CD4-positive, alpha-beta T cell (primary cell): ENCODE measurements at regions not wholly inside any gene's neighbourhood (a gene's known extent, or its start where the extent isn't known, plus 50 kb on each side); places are given as distances from the start of the nearest gene placed in this dataset.

ENCODE experiments used
- ATAC-seq: fragments of 200-7000 bp; cut with Tn5 transposase; one replicate; pipeline ENCODE4 v1.10.0; 2022; ENCODE audit warnings: mild to moderate bottlenecking; ENCODE audit not compliant: poor library complexity
- CTCF ChIA-PET: fragments of 350-600 bp; sonication (Branson Sonifier 250); formaldehyde crosslinking; loops from one replicate; lab custom pipeline; 2021; ENCODE audit warnings: antibody characterized with exemption, inconsistent platforms; lab: Charles Lee
- POLR2A ChIA-PET: fragments of 350-600 bp; sonication (Branson Sonifier 250); formaldehyde crosslinking; loops from one replicate; lab custom pipeline; 2021; ENCODE audit warnings: antibody characterized with exemption, inconsistent platforms; lab: Charles Lee
- DNase-seq, 14 experiments: peaks; one replicate each; pipeline ENCODE4 v3.0.0-alpha.2; 2013 to 2020; ENCODE audit warnings: mixed read lengths in 2 of 14
- H3K27ac ChIP-seq, 2 donors: one replicate each; pipeline versions ENCODE4 v1.5.1 to v1.7.0; 2013; ENCODE audit warnings: low read length in 2 of 2, low read depth in 1 of 2, mild to moderate bottlenecking in 1 of 2
- H3K27me3 ChIP-seq, 2 experiments: 1 replicate in 1 of 2; 2 replicates in 1 of 2; pipeline versions ENCODE4 v1.6.1 to v1.7.0; 2013; ENCODE audit warnings: low read length in 2 of 2, control low read depth in 1 of 2, mild to moderate bottlenecking in 1 of 2, moderate library complexity in 1 of 2; ENCODE audit not compliant: insufficient read depth in 2 of 2, control insufficient read depth in 1 of 2
- H3K36me3 ChIP-seq: one replicate; pipeline ENCODE4 v1.6.1; 2013; ENCODE audit warnings: low read length, control low read depth; ENCODE audit not compliant: insufficient read depth
- H3K4me1 ChIP-seq: one replicate; pipeline ENCODE4 v1.6.1; 2013; ENCODE audit warnings: low read length, control low read depth; ENCODE audit not compliant: insufficient read depth
- H3K4me3 ChIP-seq: one replicate; pipeline ENCODE4 v1.5.1; 2013; ENCODE audit warnings: mild to moderate bottlenecking, low read length, moderate library complexity
- H3K9me3 ChIP-seq, 2 experiments: 1 replicate in 1 of 2; 2 replicates in 1 of 2; pipeline versions ENCODE4 v1.6.1 to v1.7.0; 2013; ENCODE audit warnings: low read length in 2 of 2, mild to moderate bottlenecking in 2 of 2, control low read depth in 1 of 2, moderate library complexity in 1 of 2; ENCODE audit not compliant: control insufficient read depth in 1 of 2, insufficient read depth in 1 of 2
- H3K27ac Mint-ChIP-seq: one replicate; pipeline ENCODE4 v1.8.0; 2020; ENCODE audit warnings: mixed read lengths
- H3K27me3 Mint-ChIP-seq: one replicate; pipeline ENCODE4 v1.8.0; 2021; ENCODE audit warnings: mixed read lengths
- H3K36me3 Mint-ChIP-seq: one replicate; pipeline ENCODE4 v1.8.0; 2021; ENCODE audit warnings: low read depth, mixed read lengths
- H3K4me1 Mint-ChIP-seq: one replicate; pipeline ENCODE4 v1.8.0; 2021; ENCODE audit warnings: low read depth, mixed read lengths
- H3K4me3 Mint-ChIP-seq: one replicate; pipeline ENCODE4 v1.8.0; 2020; ENCODE audit warnings: mild to moderate bottlenecking, mixed read lengths
- H3K9me3 Mint-ChIP-seq: one replicate; pipeline ENCODE4 v1.8.0; 2020; ENCODE audit warnings: mixed read lengths
- intact Hi-C, 2 experiments: fragments of 100-400 bp; cut with DNase I in 1 of 2; cut with micrococcal nuclease in 1 of 2; formaldehyde crosslinking; loops; one replicate each; pipeline versions ENCODE4 v1.15.1 to v1.9.0; 2023 to 2025; cut with DNase I, micrococcal nuclease
- TF ChIP-seq, protein P1 (sequence below): fragments of 200-600 bp; IDR thresholded peaks from one replicate; pipeline ENCODE4 v1.8.0; 2022; ENCODE audit warnings: antibody characterized with exemption, mild to moderate bottlenecking

DNA sequence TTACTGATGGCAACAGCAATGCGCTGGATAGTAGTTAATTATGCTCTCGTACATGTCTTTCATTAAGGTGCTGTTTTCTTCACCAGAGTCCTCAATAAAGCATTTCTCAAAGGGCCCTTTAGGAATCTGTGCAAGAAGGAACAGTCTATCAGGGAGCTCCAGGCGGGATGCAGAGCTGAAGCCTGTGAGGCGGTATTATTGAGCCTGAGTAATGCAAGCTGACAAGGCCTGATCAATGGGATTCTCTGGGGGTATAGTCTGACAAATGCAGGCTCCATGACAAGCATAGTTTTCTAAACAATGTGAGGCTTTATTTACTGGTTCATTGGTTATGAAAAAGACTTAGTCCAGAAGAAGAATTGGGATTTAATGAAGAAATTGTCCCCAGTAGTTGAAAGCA is 530.9 kb upstream of the CBLB start:
- Histone ChIP-seq H3K27ac (no peak overlapping the region), H3K4me1 (no peaks in the 10 kb centered on the region), H3K36me3 (no peaks in the 10 kb centered on the region), H3K4me3 (no peak overlapping the region), H3K9me3 (no peaks in the 10 kb centered on the region), H3K27me3 (no peaks in the 10 kb centered on the region)
- TF ChIP-seq, protein P1, sequence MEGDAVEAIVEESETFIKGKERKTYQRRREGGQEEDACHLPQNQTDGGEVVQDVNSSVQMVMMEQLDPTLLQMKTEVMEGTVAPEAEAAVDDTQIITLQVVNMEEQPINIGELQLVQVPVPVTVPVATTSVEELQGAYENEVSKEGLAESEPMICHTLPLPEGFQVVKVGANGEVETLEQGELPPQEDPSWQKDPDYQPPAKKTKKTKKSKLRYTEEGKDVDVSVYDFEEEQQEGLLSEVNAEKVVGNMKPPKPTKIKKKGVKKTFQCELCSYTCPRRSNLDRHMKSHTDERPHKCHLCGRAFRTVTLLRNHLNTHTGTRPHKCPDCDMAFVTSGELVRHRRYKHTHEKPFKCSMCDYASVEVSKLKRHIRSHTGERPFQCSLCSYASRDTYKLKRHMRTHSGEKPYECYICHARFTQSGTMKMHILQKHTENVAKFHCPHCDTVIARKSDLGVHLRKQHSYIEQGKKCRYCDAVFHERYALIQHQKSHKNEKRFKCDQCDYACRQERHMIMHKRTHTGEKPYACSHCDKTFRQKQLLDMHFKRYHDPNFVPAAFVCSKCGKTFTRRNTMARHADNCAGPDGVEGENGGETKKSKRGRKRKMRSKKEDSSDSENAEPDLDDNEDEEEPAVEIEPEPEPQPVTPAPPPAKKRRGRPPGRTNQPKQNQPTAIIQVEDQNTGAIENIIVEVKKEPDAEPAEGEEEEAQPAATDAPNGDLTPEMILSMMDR, result no peak
- no peaks in the 10 kb centered on the region for H3K36me3 Mint-ChIP-seq
- intact Hi-C loops, result no loop called here
- H3K27ac Mint-ChIP-seq, result no peak overlapping the region
- no peak overlapping the region for H3K4me3 Mint-ChIP-seq
- H3K27me3 Mint-ChIP-seq, result no peaks in the 10 kb centered on the region
- H3K9me3 Mint-ChIP-seq, result no peaks in the 10 kb centered on the region
- CTCF ChIA-PET, result interaction anchor here (0.7 to 1.0 kb wide), 2 partner anchors 9 to 11 kb away, joined by 3 read pairs; no protein-coding TSS in a partner anchor
- H3K4me1 Mint-ChIP-seq, result no peaks in the 10 kb centered on the region
- POLR2A ChIA-PET, result no interaction called here
- ATAC-seq (no peak), DNase-seq (no peak)

DNA sequence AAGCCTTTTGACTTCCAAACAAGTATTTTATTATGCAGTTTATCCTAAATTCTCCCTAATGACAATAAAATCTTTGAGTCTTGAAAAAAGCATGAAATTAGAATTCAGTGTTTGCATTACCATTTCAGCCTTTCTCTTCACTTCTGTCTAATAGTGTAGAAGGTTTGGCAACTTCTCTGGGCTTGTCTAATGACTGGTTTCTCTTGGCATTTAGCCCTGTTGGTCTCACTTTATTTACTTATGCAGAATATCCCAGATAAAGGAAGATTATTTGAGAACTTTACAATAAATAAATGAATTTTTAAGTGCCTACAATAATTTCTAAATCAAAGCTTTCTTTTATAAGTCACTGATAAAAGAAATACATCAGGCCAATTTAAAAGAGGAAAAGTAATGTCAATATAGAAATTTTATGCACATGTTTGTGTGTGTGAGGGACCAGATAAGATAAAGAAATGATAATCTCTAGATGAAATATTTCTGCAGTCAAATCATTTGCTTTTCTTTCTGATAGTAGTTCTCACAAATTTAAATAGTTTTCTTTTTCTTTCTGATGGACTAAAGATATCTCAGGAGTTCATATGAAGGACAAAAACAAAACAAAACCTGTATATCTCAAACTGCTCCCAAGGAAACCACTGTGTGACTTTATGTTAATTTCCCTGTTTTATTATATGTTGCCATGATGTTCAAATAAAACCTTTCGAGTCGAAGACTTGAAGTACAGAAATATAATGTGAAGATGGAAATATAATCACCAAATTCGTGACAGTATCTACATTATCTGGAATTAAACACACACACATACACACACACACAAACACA is 533.1 kb upstream of the CBLB start:
- no peaks in the 10 kb centered on the region for H3K4me1 Mint-ChIP-seq
- no peaks in the 10 kb centered on the region for H3K36me3 ChIP-seq
- DNase-seq (no peak), ATAC-seq (no peak)
- H3K9me3 Mint-ChIP-seq, result no peaks in the 10 kb centered on the region
- H3K4me3 ChIP-seq, result no peak overlapping the region
- H3K27ac ChIP-seq, result no peak overlapping the region
- intact Hi-C loops, result no loop called here
- no peaks in the 10 kb centered on the region for H3K4me1 ChIP-seq
- CTCF ChIA-PET, result no interaction called here
- H3K27ac Mint-ChIP-seq, result no peak overlapping the region
- no peaks in the 10 kb centered on the region for H3K36me3 Mint-ChIP-seq
- POLR2A ChIA-PET, result no interaction called here
- H3K9me3 ChIP-seq, result no peaks in the 10 kb centered on the region
- H3K4me3 Mint-ChIP-seq, result no peak overlapping the region
- no peaks in the 10 kb centered on the region for H3K27me3 Mint-ChIP-seq
- H3K27me3 ChIP-seq, result no peaks in the 10 kb centered on the region
- TF ChIP-seq, protein P1, result no peak

DNA sequence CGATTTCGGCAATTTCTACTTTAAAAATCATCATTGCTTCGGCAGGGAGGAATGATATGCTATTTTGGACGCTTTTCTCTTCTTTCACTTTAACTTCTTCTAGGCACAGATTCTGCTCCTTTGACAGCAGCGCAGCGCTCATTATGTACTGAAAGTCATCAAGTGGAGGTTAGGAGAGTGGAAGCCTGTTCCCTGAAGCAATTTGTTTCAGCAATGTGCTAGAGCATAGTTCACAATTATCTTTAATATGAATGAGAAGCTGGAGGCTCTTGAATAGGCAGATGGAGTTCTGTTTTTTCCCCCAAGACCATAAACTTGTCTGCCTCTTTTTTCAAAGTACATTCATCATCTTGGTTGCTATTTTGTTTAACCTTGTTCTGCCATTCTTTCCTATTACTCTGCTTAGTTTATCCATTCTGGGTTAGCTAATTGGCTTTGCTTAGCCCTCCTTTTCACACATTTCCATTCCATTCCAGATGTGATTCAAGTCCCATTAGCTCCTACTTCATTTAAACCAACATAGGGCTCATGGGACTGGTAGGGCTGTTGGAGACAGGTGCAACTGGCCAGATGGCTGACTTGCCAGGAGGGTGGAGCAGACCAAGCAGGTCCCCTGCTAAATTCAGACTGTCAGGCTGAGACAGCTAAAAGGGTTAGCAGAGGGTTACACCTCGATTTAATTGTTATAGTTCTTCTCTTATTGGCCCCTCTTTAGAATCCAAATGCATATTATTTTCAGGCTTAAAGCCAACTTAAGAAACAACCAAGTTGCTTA is 534.7 kb upstream of the CBLB start:
- intact Hi-C loops, result no loop called here
- Histone ChIP-seq H3K9me3 (no peaks in the 10 kb centered on the region), H3K36me3 (no peaks in the 10 kb centered on the region), H3K27me3 (no peaks in the 10 kb centered on the region), H3K4me3 (no peak overlapping the region), H3K4me1 (no peaks in the 10 kb centered on the region), H3K27ac (no peak overlapping the region)
- DNase-seq (no peak), ATAC-seq (no peak)
- Mint-ChIP-seq H3K27me3 (no peaks in the 10 kb centered on the region), H3K9me3 (no peaks in the 10 kb centered on the region), H3K4me1 (no peaks in the 10 kb centered on the region), H3K27ac (no peak overlapping the region), H3K4me3 (no peak overlapping the region), H3K36me3 (no peaks in the 10 kb centered on the region)
- ChIA-PET CTCF (no interaction called here), POLR2A (no interaction called here)
- TF ChIP-seq, protein P1, result no peak
